ENCODE measurements at regions not wholly inside any gene's neighbourhood (a gene's known extent, or its start where the extent isn't known, plus 50 kb on each side); places are given as distances from the start of the nearest gene placed in this dataset.
"Not testable (repeated sequence)": the region's sequence is repeated elsewhere in the genome, so short reads cannot be mapped to it uniquely, and the experiment has no call there.

DNA sequence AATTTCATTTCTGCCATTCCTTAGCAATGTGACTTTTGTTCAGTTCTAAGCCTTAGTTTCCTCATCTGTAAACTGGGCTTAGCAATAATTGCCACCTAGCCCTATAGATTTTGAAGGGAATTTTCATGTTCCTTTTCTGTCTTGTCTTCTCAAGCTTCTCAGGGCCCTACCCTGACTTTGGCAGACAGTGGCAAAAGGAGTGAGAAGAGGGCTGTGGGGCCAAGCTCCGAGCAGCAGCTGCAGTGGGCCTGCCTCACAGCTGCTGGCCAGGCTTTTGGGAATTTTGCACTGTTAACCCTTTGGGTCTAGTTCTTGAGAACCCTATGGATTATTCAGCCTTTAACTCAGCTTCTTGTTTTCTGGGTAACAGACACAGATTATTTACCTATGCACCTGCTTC lies 67.6 kb upstream of the IGSF1 start:
- no peak for FAIRE-seq

- FAIRE-seq = peak; percentile 47
Measured at GRCh38 chrX:131359611-131360010, 70.5 kb upstream of the IGSF1 start.

GRCh38 chrX:131365766-131366165 lies 76.7 kb upstream of the IGSF1 start:
- FAIRE-seq = no peak

DNA sequence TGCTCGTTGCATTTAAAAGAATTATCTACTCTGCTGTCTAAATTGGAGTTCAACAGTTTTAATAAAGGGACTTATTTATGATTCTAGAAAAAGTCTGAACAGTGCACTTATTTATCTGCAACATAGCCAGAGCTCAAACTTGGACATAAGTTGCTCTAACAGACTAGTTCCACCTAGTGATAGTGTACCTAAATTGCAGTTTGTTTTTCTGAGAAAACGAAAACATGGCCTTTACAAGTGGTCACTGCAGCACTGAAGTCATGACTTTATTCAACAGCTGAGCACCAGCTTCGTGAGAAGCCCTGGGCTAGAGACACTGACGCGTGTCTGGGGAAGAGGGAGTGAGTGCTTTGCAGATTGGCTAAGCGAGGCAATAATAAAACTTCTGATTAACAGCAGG lies 77.3 kb upstream of the IGSF1 start:
- no peak for FAIRE-seq

DNA sequence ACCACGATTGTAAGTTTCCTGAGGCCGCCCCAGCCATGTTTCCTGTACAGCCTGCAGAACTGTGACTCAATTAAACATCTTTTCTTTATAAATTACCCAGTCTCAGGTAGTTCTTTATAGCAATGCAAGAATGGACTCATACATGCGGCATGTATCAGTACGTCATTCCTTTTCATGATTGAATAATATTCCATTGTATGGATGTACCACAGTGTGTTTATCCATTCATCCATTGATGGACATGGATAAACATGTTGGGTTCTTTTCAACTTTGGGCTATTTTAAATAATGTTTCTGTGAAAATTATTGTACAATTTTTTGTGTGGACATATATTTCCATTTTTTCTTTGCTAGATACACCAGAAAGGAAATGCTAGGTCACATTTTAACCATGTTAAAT lies 99.2 kb upstream of the IGSF1 start:
- no peak for FAIRE-seq

DNA sequence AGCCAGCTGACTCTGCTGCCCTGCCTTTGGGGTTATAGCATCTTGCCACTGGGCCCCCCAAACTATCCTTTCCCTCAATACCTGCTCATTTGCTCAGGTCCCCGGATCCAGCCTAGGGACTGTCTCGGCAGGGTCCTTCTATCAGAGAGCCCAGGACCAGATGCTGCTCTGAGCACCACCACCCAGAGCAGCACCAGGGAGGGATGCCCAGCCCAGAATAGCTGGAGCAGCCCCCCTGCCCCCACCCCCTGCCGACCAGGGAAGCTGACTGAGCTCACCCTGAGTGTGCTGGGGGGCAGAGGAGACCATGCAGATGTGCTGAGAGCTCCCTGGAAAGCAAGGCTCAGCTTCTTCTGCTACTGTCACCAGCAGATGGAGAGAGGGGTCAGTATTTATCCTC lies 103.6 kb upstream of the IGSF1 start:
- no peak for FAIRE-seq

DNA sequence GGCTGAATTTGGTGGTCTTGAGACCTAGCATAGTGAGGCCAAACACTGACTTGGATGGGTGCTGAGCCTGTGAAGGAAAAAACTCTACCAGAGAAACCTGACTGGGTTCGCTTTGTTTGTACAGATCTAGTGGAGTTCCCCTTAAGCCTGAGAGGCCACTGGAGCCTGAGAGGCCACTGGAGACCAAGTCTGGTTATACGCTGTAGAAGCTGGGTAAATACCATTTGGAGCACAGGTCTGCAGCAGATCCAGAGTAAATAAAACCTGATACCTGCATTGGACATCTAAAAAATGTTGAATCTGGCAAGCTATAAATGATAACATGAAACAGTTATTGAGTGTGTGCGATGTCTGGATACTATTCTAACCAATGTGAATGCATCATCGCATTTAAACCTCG lies 104.3 kb upstream of the IGSF1 start:
- FAIRE-seq = no peak

- FAIRE-seq = no peak
Measured at GRCh38 chrX:131394384-131394783, 105.3 kb upstream of the IGSF1 start.

- no peak for FAIRE-seq
Measured at GRCh38 chrX:131397891-131398290, 108.8 kb upstream of the IGSF1 start.

GRCh38 chrX:131399678-131400428 lies 110.7 kb upstream of the IGSF1 start:
- no peak for FAIRE-seq

DNA sequence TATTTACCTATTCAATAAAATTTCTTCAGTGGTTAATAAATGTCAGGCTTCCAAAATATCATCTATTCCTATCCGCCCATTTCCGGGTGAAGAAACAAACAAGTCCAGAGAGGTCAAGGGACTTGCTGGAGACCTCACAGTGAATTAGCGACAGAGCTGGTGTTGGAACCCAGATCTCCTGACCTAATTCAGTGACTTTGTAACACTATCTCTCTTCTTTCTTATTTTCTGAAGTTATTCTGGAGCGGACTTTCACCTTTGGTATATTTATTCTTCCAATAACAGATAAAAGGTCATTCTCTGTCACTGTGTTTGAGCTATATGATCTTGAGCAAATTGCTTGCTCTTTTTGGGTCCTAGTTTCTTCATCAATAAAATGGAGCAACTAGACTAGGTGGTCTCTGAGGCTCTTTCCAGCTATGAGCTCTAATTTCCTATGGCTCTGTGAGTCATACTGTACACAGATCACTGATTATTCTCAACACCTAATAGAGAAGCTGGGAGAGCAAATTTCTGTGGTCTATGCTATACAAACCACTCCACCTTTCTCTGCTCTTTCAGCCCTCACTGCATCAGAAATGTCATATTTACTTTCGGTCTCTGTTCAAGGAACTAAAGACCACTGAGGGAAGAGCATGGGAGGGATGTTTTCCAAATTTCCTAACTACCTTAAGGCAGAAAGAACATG lies 113.2 kb upstream of the IGSF1 start:
- no peak for FAIRE-seq

- FAIRE-seq = no peak
Measured at GRCh38 chrX:131405497-131405896, 116.4 kb upstream of the IGSF1 start.

GRCh38 chrX:131424895-131425294 lies 119.0 kb upstream of the OR13H1 start:
- no peak for FAIRE-seq

DNA sequence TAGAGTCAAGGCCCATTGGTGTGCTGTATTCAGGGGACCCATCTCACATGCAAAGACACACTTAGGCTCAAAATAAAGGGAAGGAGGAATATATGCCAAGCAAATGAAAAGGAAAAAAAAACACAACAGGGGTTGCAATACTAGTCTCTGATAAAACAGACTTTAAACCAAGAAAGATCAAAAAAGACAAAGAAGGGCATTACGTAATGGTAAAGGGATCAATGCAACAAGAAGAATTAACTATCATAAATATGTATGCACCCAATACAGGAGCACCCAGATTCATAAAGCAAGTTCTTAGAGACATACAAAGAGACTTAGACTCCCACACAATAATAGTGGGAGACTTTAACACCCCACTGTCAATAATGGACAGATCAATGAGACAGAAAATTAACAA lies 113.4 kb upstream of the OR13H1 start:
- FAIRE-seq = not testable (repeated sequence)

- no peak for FAIRE-seq
Measured at GRCh38 chrX:131441033-131441432, 102.8 kb upstream of the OR13H1 start.

DNA sequence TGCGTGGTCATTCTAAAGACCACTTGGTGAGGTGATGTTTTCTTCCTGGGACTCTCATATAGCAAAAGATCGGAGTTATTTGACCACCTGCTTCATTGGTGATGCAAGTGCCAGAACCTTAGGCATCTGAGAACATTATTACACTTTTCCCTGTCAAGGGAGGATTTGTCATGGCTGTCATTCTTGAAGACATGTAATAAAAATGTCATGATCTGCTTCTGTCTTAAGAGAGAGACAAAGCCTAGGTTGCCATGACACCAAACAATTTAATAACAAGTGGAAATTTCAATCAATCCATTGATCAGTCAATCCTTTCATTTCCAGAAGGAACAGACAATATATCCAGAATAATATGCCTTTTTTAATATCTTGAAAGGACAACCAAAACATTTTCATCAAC lies 97.9 kb upstream of the OR13H1 start:
- no peak for FAIRE-seq

GRCh38 chrX:131461855-131462254 lies 82.0 kb upstream of the OR13H1 start:
- FAIRE-seq = not testable (repeated sequence)

DNA sequence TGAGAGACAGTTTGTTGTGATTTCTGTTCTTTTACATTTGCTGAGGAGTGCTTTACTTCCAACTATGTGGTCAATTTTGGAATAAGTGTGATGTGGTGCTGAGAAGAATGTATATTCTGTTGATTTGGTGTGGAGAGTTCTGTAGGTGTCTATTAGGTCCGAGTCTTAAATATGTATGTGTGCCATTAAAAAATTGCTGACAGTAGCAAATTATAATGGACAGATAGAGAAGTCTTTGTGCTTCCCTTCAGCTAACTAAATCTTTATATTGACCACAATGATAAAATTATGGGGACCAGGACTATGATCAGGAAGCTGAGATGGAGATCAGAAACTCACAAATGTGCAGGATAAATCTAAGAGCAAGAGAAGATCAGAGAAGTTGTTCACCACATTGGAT lies 70.1 kb upstream of the OR13H1 start:
- FAIRE-seq = not testable (repeated sequence)

DNA sequence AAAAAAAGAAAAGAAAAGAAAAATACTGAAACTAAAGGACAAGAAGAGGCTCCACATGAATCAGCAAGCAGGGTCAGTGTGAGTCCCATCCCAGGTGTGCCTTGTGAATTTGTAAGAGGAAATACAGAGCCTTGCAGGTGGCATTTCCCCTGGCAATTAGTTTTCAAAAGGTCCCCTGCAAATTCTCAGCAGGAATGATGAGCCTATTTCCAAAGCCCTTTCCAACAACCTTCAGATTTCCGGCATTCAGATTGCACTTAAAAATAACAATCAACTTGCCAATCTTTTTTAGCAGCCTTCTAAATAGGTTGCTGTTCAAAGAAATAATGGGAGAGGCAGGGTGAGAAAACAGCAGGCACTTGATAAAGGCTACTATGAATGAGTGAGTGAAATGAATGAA lies 66.4 kb upstream of the OR13H1 start:
- no peak for FAIRE-seq

All from colon (tissue), 2 donors.